ENCODE measurements at regions not wholly inside any gene's neighbourhood (a gene's known extent, or its start where the extent isn't known, plus 50 kb on each side); places are given as distances from the start of the nearest gene placed in this dataset.

GRCh38 chr6:133129556-133129955, 111.6 kb upstream of the EYA4 start:
- H3K4me3 ChIP-seq (replicated peaks; ENCODE audit: insufficient read depth, low read length): no peak overlapping the region
- no peak overlapping the region for H3K27ac ChIP-seq (replicated peaks)
- no peaks in the 10 kb centered on the region for H3K27me3 ChIP-seq (ENCODE audit: insufficient read depth, poor library complexity, severe bottlenecking)
- no peak for TF ChIP-seq CTCF (IDR thresholded peaks at IDR 0.05; ENCODE audit: insufficient read depth, low read length)
- TF ChIP-seq GABPA (IDR thresholded peaks at IDR 0.05; ENCODE audit: low read depth): no peak
- no peak for TF ChIP-seq SPI1 (IDR thresholded peaks at IDR 0.05; ENCODE audit: borderline replicate concordance, low read depth)
- no peak for TF ChIP-seq POLR2AphosphoS5 (IDR thresholded peaks at IDR 0.05; ENCODE audit: low read depth)
- DNase-seq (ENCODE audit: low read depth in 1 of 2, low spot score in 1 of 2): no peak

DNA sequence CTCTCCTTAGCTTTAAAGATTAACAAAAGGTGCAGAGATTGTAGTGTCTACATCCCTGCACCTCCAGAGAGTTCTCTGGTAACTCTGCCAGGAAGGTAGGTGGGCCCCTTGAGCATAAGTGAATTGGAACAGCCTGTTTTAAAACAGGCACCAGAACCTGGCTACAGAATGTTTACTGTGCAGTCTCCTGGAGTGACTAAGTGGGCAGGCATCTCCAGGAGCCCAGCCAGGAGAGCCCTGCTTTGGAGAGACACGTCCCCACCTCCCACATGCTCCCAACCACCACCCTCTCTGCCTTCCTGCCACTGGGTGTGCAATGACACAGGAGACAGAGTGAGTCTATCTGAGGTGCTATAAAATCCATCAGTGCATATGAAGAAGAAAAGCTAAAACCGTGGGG, 110.3 kb upstream of the EYA4 start:
- no peak for TF ChIP-seq POLR2AphosphoS5 (IDR thresholded peaks at IDR 0.05; ENCODE audit: low read depth)
- no peak for TF ChIP-seq REST (IDR thresholded peaks at IDR 0.05; ENCODE audit: insufficient replicate concordance, low read depth)
- TF ChIP-seq SPI1 (IDR thresholded peaks at IDR 0.05; ENCODE audit: borderline replicate concordance, low read depth): no peak
- TF ChIP-seq CTCF (IDR thresholded peaks at IDR 0.05; ENCODE audit: insufficient read depth, low read length): no peak
- no peak for TF ChIP-seq GABPA (IDR thresholded peaks at IDR 0.05; ENCODE audit: low read depth)
- no peak overlapping the region for H3K4me3 ChIP-seq (replicated peaks; ENCODE audit: insufficient read depth, low read length)
- no peaks in the 10 kb centered on the region for H3K27me3 ChIP-seq (ENCODE audit: insufficient read depth, poor library complexity, severe bottlenecking)
- DNase-seq (ENCODE audit: low read depth in 1 of 2, low spot score in 1 of 2): no peak
- H3K27ac ChIP-seq (replicated peaks): no peak overlapping the region

- Histone ChIP-seq H3K27me3 (ENCODE audit: insufficient read depth, poor library complexity, severe bottlenecking) (no peaks in the 10 kb centered on the region), H3K27ac (replicated peaks) (no peak overlapping the region), H3K4me3 (replicated peaks; ENCODE audit: insufficient read depth, low read length) (no peak overlapping the region)
- DNase-seq (ENCODE audit: low read depth in 1 of 2, low spot score in 1 of 2): no peak
- TF ChIP-seq GABPA (IDR thresholded peaks at IDR 0.05; ENCODE audit: low read depth) (no peak), CTCF (IDR thresholded peaks at IDR 0.05; ENCODE audit: insufficient read depth, low read length) (no peak), POLR2AphosphoS5 (IDR thresholded peaks at IDR 0.05; ENCODE audit: low read depth) (no peak), SPI1 (IDR thresholded peaks at IDR 0.05; ENCODE audit: borderline replicate concordance, low read depth) (no peak), REST (IDR thresholded peaks at IDR 0.05; ENCODE audit: insufficient replicate concordance, low read depth) (no peak)
These were observed 109.3 kb upstream of the EYA4 start for GRCh38 chr6:133131621-133132465.

All from HL-60 (cell line).